B cell (primary cell): ENCODE measurements at regions not wholly inside any gene's neighbourhood (a gene's known extent, or its start where the extent isn't known, plus 50 kb on each side); places are given as distances from the start of the nearest gene placed in this dataset.
"Not testable (repeated sequence)": the region's sequence is repeated elsewhere in the genome, so short reads cannot be mapped to it uniquely, and the experiment has no call there.

Experiments used
- ATAC-seq: fragments of 200-7000 bp; cut with Tn5 transposase; one replicate; pipeline ENCODE4 v1.10.0; 2021; ENCODE audit warnings: low read depth, mild to moderate bottlenecking, moderate number of reproducible peaks, moderate library complexity
- CTCF ChIA-PET: fragments of 350-600 bp; sonication (Branson Sonifier 250); formaldehyde crosslinking; loops from one replicate; lab custom pipeline; 2021; ENCODE audit warnings: antibody characterized with exemption, inconsistent platforms; lab: Charles Lee
- POLR2A ChIA-PET: fragments of 350-600 bp; sonication (Branson Sonifier 250); formaldehyde crosslinking; loops from one replicate; lab custom pipeline; 2021; ENCODE audit warnings: antibody characterized with exemption; lab: Charles Lee
- DNase-seq: peaks from one replicate; pipeline ENCODE4 v3.0.0; 2013
- H2AFZ ChIP-seq: 2 replicates; pipeline ENCODE4 v1.6.1; 2012; ENCODE audit warnings: mild to moderate bottlenecking, low read depth, low read length; ENCODE audit not compliant: insufficient read depth, poor library complexity, severe bottlenecking
- H3K27ac ChIP-seq, 2 donors: 1 replicate in 1 of 2; 2 replicates in 1 of 2; pipeline ENCODE4 v1.5.1; 2012 to 2013; ENCODE audit warnings: low read length in 2 of 2, mild to moderate bottlenecking in 2 of 2, moderate library complexity in 1 of 2
- H3K27me3 ChIP-seq, 4 experiments: fragments of 200-600 bp in 1 of 4; sonication (generic) in 1 of 4; replicated peaks in 1 of 4; 1 replicate in 2 of 4; 2 replicates in 2 of 4; pipeline versions ENCODE4 v1.6.1 to v1.7.0; 2013 to 2016; ENCODE audit warnings: low read length in 3 of 4, mild to moderate bottlenecking in 2 of 4, mixed read lengths in 1 of 4, moderate library complexity in 1 of 4; ENCODE audit not compliant: insufficient read depth in 4 of 4, control insufficient read depth in 3 of 4; ENCODE audit errors: control extremely low read depth in 1 of 4
- H3K36me3 ChIP-seq, 2 experiments: replicated peaks in 1 of 2; 1 replicate in 1 of 2; 2 replicates in 1 of 2; pipeline versions ENCODE4 v1.6.1 to v1.7.1; 2013; ENCODE audit warnings: low read length in 1 of 2; ENCODE audit not compliant: insufficient read depth in 2 of 2, control insufficient read depth in 1 of 2; ENCODE audit errors: control extremely low read depth in 1 of 2, extremely low read depth in 1 of 2
- H3K4me1 ChIP-seq, 2 donors: fragments of 200-600 bp in 1 of 2; sonication (generic) in 1 of 2; 1 replicate in 1 of 2; 2 replicates in 1 of 2; pipeline versions ENCODE4 v1.5.1 to v1.6.1; 2013 to 2017; ENCODE audit warnings: low read length in 2 of 2; ENCODE audit not compliant: control insufficient read depth in 2 of 2, insufficient read depth in 2 of 2
- H3K4me2 ChIP-seq: replicated peaks from 2 replicates; pipeline ENCODE3; 2012; ENCODE audit warnings: mild to moderate bottlenecking, low read depth, low read length; ENCODE audit not compliant: poor library complexity, severe bottlenecking
- H3K4me3 ChIP-seq, 5 experiments: fragments of 200-600 bp in 1 of 5; sonication (generic) in 1 of 5; 1 replicate in 3 of 5; 2 replicates in 2 of 5; pipeline versions ENCODE4 v1.5.1 to v1.7.0; 2011 to 2016; ENCODE audit warnings: low read length in 4 of 5, mild to moderate bottlenecking in 4 of 5, low read depth in 2 of 5, control low read depth in 1 of 5, moderate library complexity in 1 of 5; ENCODE audit not compliant: insufficient read depth in 1 of 5; ENCODE audit errors: control extremely low read depth in 1 of 5, extremely low read depth in 1 of 5
- H3K79me2 ChIP-seq: fragments of 200-600 bp; sonication (generic); one replicate; pipeline ENCODE4 v1.6.0; 2016; ENCODE audit warnings: low read length; ENCODE audit not compliant: control insufficient read depth, insufficient read depth
- H3K9ac ChIP-seq: fragments of 200-600 bp; sonication (generic); 2 replicates; pipeline ENCODE4 v1.6.1; 2017; ENCODE audit warnings: mild to moderate bottlenecking, low read length, moderate library complexity
- H3K9me3 ChIP-seq, 3 donors: one replicate each; pipeline versions ENCODE4 v1.6.1 to v1.7.1; 2013; ENCODE audit warnings: low read length in 2 of 3; ENCODE audit not compliant: control insufficient read depth in 2 of 3, insufficient read depth in 1 of 3; ENCODE audit errors: control extremely low read depth in 1 of 3
- H4K20me1 ChIP-seq: 2 replicates; pipeline ENCODE4 v1.6.0; 2012; ENCODE audit warnings: mild to moderate bottlenecking, low read length; ENCODE audit not compliant: insufficient read depth, control insufficient read depth, poor library complexity, severe bottlenecking
- H3K27ac Mint-ChIP-seq: one replicate; pipeline ENCODE4 v1.8.0; 2021; ENCODE audit warnings: mixed read lengths
- H3K27me3 Mint-ChIP-seq: one replicate; pipeline ENCODE4 v1.8.0; 2021; ENCODE audit warnings: mixed read lengths
- H3K4me1 Mint-ChIP-seq: one replicate; pipeline ENCODE4 v1.8.0; 2021; ENCODE audit warnings: mixed read lengths
- H3K4me3 Mint-ChIP-seq: one replicate; pipeline ENCODE4 v1.8.0; 2021; ENCODE audit warnings: mixed read lengths
- H3K9me3 Mint-ChIP-seq: one replicate; pipeline ENCODE4 v1.8.0; 2022; ENCODE audit warnings: mixed read lengths; ENCODE audit not compliant: insufficient read depth
- EZH2 ChIP-seq: IDR thresholded peaks from 2 replicates; pipeline ENCODE4 v1.6.1; 2012; ENCODE audit warnings: borderline replicate concordance, low read depth, mild to moderate bottlenecking, moderate library complexity, low read length; ENCODE audit not compliant: insufficient read depth, poor library complexity, severe bottlenecking
- WGBS: methylation state at CpG from one replicate; pipeline ENCODE4 v1.1.5; 2013; ENCODE audit warnings: missing lambda C conversion rate; ENCODE audit not compliant: insufficient coverage; 5-methylcytosine and 5-hydroxymethylcytosine counted together
- intact Hi-C: fragments of 100-400 bp; cut with micrococcal nuclease; formaldehyde crosslinking; loops from one replicate; pipeline ENCODE4 v1.10.0; 2022
- TF ChIP-seq, protein P1 (sequence below): fragments of 200-600 bp; IDR thresholded peaks from one replicate; pipeline ENCODE4 v1.8.0; 2022; ENCODE audit warnings: antibody characterized with exemption, mild to moderate bottlenecking

DNA sequence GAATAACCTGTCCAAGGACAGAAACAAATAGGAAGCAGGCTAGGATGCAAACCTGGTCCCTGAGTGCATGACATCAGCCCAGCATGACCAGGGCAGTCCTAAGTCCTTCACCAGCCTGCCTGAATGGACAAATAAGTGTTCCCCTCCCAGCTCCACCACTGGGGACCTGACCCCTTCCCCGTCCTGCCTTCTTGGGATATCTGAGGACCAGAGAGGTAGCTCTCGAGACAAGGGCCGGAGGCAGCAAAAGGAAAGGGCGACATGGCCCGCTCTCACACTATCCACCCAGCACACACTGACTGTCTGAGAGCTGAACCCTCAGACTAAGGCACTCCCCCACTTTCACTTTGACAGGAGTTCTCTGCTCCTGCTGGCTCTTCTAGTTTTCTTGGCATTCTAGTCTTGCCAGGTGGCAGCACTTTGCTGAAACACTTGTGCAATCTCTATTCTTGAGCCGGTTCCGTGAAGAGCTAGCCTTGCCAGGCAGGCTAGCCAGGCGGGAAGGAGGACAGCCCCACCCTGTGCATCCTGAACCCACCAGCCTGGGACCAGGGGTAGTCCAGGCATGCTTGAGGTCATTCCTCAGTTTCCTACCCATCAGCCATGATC lies 251.1 kb upstream of the RAB4A start:
- Mint-ChIP-seq H3K9me3 (no peaks in the 10 kb centered on the region), H3K27ac (no peak overlapping the region), H3K4me3 (no peak overlapping the region), H3K4me1 (no peaks in the 10 kb centered on the region), H3K27me3 (peaks cover 17% of the 10 kb centered on the region)
- Histone ChIP-seq H3K36me3 (no peaks in the 10 kb centered on the region), H3K27me3 (peaks cover 0 to 8% (median 1%) of the 10 kb centered on the region in 4 experiments), H3K27ac (no peak overlapping the region), H3K9me3 (no peaks in the 10 kb centered on the region), H3K4me3 (no peak overlapping the region), H4K20me1 (no peaks in the 10 kb centered on the region), H3K4me1 (no peaks in the 10 kb centered on the region), H3K79me2 (no peaks in the 10 kb centered on the region), H3K4me2 (no peak overlapping the region), H3K9ac (no peak overlapping the region), H2AFZ (no peak overlapping the region)
- ATAC-seq = no peak
- ChIA-PET POLR2A (no interaction called here), CTCF (no interaction called here)
- intact Hi-C loops = no loop called here
- WGBS = 93% methylated on average over 7 of the region's 8 CpGs
- TF ChIP-seq, protein P1, sequence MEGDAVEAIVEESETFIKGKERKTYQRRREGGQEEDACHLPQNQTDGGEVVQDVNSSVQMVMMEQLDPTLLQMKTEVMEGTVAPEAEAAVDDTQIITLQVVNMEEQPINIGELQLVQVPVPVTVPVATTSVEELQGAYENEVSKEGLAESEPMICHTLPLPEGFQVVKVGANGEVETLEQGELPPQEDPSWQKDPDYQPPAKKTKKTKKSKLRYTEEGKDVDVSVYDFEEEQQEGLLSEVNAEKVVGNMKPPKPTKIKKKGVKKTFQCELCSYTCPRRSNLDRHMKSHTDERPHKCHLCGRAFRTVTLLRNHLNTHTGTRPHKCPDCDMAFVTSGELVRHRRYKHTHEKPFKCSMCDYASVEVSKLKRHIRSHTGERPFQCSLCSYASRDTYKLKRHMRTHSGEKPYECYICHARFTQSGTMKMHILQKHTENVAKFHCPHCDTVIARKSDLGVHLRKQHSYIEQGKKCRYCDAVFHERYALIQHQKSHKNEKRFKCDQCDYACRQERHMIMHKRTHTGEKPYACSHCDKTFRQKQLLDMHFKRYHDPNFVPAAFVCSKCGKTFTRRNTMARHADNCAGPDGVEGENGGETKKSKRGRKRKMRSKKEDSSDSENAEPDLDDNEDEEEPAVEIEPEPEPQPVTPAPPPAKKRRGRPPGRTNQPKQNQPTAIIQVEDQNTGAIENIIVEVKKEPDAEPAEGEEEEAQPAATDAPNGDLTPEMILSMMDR = no peak
- no peak for TF ChIP-seq EZH2
- DNase-seq = no peak

DNA sequence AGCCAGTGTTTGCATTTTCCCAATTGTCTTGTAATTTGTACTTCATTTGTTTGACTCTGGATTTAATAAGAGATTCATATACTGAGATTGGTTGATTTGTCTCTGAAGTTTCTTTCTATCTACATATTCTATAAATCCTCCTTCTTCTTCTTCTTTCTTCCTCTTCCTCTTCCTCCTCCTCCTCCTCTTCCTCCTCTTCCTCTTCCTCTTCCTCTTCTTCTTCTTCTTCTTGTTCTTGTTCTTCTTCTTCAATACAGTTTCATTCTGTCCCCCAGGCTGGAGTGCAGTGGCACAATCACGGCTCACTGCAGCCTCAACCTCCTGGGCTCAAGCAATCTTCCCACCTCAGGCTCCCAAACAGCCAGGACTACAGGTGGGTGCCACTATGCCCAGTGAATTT lies 249.9 kb upstream of the RAB4A start:
- CTCF ChIA-PET, intact Hi-C loops, H3K36me3 ChIP-seq, H3K27ac ChIP-seq, H3K4me3 ChIP-seq, H3K9ac ChIP-seq, H3K4me1 ChIP-seq, H2AFZ ChIP-seq, H3K9me3 ChIP-seq, H3K4me2 ChIP-seq, DNase-seq, POLR2A ChIA-PET, H3K79me2 ChIP-seq, H3K27ac Mint-ChIP-seq, H3K4me3 Mint-ChIP-seq, ATAC-seq, H3K27me3 ChIP-seq, H3K4me1 Mint-ChIP-seq, H3K9me3 Mint-ChIP-seq, H4K20me1 ChIP-seq: not testable (repeated sequence)
- 80% methylated on average over 1 of the region's 1 CpG for WGBS
- peaks cover 17% of the 10 kb centered on the region for H3K27me3 Mint-ChIP-seq
